GM19025 (cell line): ENCODE measurements at regions not wholly inside any gene's neighbourhood (a gene's known extent, or its start where the extent isn't known, plus 50 kb on each side); places are given as distances from the start of the nearest gene placed in this dataset.
"Not testable (repeated sequence)": the region's sequence is repeated elsewhere in the genome, so short reads cannot be mapped to it uniquely, and the experiment has no call there.

Source experiments
- ATAC-seq: cut with Tn5 transposase; IDR thresholded peaks from one replicate; pipeline ENCODE4 v1.9.1; 2021; ENCODE audit warnings: mild to moderate bottlenecking, low read depth, moderate library complexity; ENCODE audit not compliant: unreplicated experiment

DNA sequence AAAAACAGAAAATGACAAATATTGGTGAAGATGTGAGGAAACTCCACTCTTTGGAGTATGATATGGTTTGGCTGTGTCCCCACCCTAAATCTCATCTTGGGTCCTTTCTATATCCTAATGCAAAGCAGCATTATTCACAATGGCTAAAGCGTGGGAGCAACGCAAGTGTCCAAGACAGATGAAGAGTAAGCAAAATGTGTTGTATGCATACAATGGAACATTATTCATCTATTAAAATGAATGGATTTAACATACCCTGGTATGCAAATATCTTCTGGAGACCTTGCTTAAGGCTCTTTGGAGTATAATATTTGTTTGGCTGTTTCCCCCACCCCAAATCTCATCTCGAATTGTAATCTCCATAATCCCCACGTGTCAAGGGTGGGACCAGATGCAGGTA, 839.8 kb upstream of the POM121L12 start:
- no peak for ATAC-seq

DNA sequence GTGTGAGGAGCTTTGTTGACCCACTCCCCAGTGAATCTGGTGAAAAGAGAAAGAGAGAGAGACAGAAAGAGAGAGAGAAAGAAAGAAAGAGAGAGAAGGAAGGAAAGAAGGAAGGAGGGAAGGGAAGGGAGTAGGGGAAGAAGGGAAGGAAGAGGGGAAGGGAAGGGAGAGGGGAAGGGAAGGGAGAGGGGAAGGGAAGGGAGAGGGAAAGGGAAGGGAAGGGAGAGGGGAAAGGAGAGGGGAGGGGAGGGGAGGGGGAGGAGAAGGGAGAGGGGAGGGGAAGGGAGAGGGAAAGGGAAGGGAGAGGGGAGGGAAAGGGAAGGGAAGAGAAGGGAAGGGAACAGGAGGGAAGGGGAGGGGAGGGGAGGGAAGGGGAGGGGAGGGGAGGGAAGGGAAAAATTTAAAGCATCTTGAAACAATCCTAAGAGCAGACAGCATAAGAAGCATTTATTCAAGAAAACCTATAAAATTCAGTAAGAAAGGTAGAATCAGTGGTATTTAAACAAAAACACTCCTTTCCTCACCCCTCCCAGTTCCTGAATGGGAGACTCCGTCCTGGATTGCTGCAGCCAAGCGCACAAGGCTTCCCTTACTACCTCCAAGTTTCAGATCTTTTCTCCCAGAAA, 846.2 kb upstream of the POM121L12 start:
- no peak for ATAC-seq

GRCh38 chr7:52184006-52184703, 851.3 kb upstream of the POM121L12 start:
- no peak for ATAC-seq

DNA sequence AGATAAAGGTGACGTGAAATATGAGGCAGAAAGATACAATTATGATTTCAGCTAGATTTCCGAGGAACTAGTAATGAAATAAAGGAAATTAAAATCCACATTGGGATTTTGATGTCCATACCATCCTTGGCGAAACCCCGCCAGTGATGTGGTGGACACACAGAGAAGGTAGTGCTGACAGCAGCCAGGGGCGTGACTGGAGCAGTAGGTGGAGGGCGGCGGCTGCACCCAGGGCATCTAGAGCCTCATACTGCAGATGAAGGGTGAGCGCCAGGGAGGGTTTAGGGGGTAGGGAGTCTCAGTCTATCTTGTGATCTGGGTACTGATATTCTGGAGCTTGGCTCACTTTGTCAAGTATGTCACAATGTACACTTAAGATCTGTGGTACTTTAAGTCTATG, 855.5 kb upstream of the POM121L12 start:
- no peak for ATAC-seq

- no peak for ATAC-seq
Observed at GRCh38 chr7:52168085-52168484, 851.5 kb upstream of the COBL start.

GRCh38 chr7:52163311-52163710, 846.7 kb upstream of the COBL start:
- no peak for ATAC-seq

- ATAC-seq, result no peak
Observed at GRCh38 chr7:52161483-52161882, 844.9 kb upstream of the COBL start.

DNA sequence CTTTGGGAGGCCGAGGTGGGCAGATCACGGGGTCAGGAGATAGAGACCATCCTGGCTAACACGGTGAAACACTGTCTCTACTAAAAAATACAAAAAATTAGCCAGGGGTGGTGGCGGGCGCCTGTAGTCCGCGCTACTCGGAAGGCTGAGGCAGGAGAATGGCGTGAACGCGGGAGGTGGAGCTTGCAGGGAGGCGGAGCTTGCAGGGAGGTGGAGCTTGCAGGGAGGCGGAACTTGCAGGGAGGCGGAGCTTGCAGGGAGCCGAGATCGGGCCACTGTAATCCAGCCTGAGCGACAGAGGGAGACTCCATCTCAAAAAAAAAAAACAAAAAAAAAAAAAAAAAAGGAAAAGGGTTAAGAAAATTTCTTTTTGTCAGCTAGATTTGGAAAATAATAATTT, 842.8 kb upstream of the COBL start:
- not testable (repeated sequence) for ATAC-seq

DNA sequence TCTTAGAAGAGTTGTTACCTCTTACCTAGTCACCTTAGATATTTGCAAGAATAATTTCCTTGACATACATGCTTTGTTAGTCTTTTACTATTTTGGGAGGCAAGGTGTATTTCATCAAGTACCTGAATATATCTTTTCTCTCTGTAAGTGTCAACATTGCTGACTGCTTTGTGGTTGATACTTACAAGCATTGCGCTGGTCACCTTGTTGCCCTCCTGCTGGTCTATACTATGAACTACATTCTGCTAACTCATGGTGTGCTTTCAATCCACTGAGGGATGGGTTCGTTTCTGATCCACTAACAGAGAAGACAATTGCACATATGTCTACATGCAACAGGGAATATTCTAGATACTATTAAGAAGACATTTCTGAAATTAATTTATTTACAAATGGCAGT, 837.8 kb upstream of the COBL start:
- no peak for ATAC-seq

DNA sequence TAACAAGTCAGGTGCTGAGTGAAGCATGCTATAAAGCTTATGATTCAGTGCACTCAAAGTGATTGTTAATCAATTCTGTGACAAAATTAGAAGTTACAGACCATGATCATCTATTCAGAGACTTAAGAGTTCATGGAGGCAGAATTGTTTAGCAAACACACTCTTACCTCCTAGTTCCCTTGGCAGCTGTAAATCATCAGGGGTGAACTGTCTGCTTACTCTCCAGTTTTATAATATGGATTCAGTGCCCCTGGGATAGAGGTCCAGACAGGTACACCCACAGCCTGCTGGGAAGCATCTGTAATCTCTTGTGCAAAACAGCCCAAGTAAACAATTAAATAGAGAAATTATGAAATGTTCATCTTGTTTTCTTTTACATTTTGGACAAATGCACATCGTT, 835.0 kb upstream of the COBL start:
- no peak for ATAC-seq

- no peak for ATAC-seq
Observed at GRCh38 chr7:52150952-52151351, 834.3 kb upstream of the COBL start.

- ATAC-seq, result no peak
Observed at GRCh38 chr7:52146871-52147634, 830.4 kb upstream of the COBL start.

DNA sequence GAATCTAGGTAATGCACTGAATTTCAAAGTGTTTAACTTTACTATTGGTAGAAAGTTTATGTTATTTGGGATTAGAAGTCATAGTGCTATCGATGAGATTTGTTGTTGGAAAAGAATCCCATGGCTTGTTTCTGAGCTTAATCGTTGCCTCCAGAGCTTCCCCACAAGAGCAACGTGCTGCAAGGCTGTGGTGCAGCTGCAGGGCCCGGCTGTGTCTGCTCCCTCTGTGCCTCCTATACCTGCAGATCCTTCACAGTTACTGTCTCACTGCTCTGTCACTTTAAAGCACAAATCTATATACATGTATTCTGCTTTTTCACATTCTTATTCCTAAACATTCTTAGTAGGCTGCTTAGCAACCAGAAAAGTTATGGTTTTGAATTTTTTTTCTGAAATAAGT, 826.6 kb upstream of the COBL start:
- no peak for ATAC-seq

GRCh38 chr7:52140851-52141250, 824.2 kb upstream of the COBL start:
- no peak for ATAC-seq

- no peak for ATAC-seq
Observed at GRCh38 chr7:52135403-52135802, 818.8 kb upstream of the COBL start.

GRCh38 chr7:52129278-52129677, 812.7 kb upstream of the COBL start:
- ATAC-seq, result no peak

DNA sequence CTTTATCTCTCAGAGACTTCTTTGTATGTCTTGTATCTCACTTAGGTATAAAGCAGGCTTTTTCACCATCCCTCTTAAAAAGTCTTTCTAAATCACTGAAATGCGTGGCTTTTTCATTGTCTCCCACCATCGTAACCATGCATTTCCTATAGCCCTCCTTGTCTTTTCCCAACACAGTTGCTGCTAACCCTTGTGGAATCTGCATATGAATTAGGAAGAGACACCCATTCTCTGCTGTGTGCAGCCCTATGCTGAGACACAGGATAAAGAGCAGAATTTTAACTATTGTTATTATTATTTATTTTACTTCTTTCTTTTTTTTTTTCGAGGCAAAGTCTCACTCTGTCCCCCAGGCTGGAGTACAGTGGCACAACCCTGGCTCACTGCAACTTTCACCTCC, 804.3 kb upstream of the COBL start:
- ATAC-seq, result no peak

GRCh38 chr7:52119537-52119936, 802.9 kb upstream of the COBL start:
- no peak for ATAC-seq

GRCh38 chr7:52114509-52114908, 797.9 kb upstream of the COBL start:
- ATAC-seq, result no peak

DNA sequence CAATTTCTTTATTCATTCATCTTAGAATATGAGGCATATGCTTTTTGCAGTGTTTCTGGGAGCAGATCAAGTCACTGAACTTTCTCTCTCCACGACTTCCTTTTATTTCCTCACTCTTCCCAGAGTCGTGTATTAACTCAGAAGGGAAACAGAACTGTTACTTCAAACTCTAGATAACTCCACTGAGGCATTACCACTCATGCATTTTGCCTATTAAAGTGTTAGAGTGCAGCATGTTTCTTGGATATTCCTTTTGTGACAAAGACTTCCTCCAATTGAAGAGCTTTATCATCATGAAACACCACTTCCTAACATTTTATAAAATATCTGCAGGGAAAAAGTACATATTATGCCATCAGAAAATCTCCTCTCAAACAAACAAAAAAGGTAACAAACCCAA, 797.4 kb upstream of the COBL start:
- no peak for ATAC-seq

DNA sequence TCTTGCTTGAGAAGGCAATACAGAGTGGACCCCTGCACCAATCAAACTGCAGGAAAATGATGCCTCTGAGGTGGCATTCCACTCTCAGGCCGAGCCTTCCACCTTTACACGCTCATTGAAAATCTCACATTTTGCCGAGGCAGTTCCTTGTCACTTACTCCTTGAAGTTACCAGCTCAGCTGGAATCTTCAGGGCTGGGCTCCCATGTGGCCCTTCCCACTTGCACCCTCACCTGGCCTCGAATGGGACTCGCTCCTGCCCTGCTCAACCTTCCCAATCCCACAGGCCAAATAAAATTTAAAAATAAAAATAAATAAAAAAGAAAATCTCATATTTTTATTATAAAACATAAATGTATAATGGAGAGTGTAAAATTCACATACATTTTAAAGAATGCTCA, 790.7 kb upstream of the COBL start:
- no peak for ATAC-seq

GRCh38 chr7:52095861-52096260, 779.3 kb upstream of the COBL start:
- no peak for ATAC-seq
